Transverse colon (tissue), 4 donors: ENCODE measurements at regions not wholly inside any gene's neighbourhood (a gene's known extent, or its start where the extent isn't known, plus 50 kb on each side); places are given as distances from the start of the nearest gene placed in this dataset.

Experiments
- CTCF ChIP-seq, 5 experiments: fragments of 200-600 bp in 3 of 5; fragments of 450-650 bp in 2 of 5; sonication (generic) in 3 of 5; IDR thresholded peaks; 1 replicate in 2 of 5; 2 replicates in 3 of 5; pipeline ENCODE4 v1.5.1; 2016 to 2017; ENCODE audit warnings: antibody characterized with exemption in 5 of 5, inconsistent platforms in 3 of 5, mild to moderate bottlenecking in 2 of 5, moderate library complexity in 1 of 5
- EP300 ChIP-seq: sonication (generic); formaldehyde crosslinking; IDR thresholded peaks from one replicate; pipeline ENCODE4 v1.6.1; 2017; ENCODE audit warnings: antibody characterized with exemption, low read depth
- POLR2A ChIP-seq: fragments of 450-650 bp; IDR thresholded peaks from one replicate; pipeline ENCODE4 v1.6.1; 2016; ENCODE audit warnings: antibody characterized with exemption, mild to moderate bottlenecking, moderate library complexity
- POLR2AphosphoS5 ChIP-seq, 3 donors: sonication (generic); formaldehyde crosslinking; IDR thresholded peaks; one replicate each; pipeline ENCODE4 v1.6.1; 2016; ENCODE audit warnings: antibody characterized with exemption in 3 of 3

- TF ChIP-seq EP300 (no peak), CTCF (IDR thresholded peaks at IDR 0.05) (no peak), POLR2AphosphoS5 (IDR thresholded peaks at IDR 0.05) (no peak), POLR2A (no peak)
These were observed 541.4 kb upstream of the BOD1L1 start for GRCh38 chr4:14168919-14169318.
